Heart left ventricle (tissue), 16 donors: ENCODE measurements at regions not wholly inside any gene's neighbourhood (a gene's known extent, or its start where the extent isn't known, plus 50 kb on each side); places are given as distances from the start of the nearest gene placed in this dataset.

Experiments
- ATAC-seq, 4 donors: fragments of 200-7000 bp; cut with Tn5 transposase; one replicate each; pipeline ENCODE4 v1.9.1; 2020 to 2022; ENCODE audit warnings: moderate library complexity in 4 of 4, mild to moderate bottlenecking in 3 of 4, moderate number of reproducible peaks in 1 of 4
- DNase-seq, 5 donors: peaks; one replicate each; pipeline ENCODE4 v3.0.0-alpha.2; 2020
- H3K27ac ChIP-seq, 12 donors: fragments of 200-600 bp; sonication (generic) in 4 of 12; one replicate each; pipeline versions ENCODE4 v1.5.0 to v1.8.0; 2016 to 2022; ENCODE audit warnings: mild to moderate bottlenecking in 2 of 12
- H3K27me3 ChIP-seq, 9 donors: fragments of 200-600 bp; sonication (generic) in 2 of 9; one replicate each; pipeline versions ENCODE4 v1.5.1 to v1.8.0; 2016 to 2022; ENCODE audit warnings: mild to moderate bottlenecking in 3 of 9
- H3K36me3 ChIP-seq, 9 donors: fragments of 200-600 bp; sonication (generic) in 2 of 9; one replicate each; pipeline versions ENCODE4 v1.5.0 to v1.8.0; 2018 to 2022; ENCODE audit warnings: mild to moderate bottlenecking in 2 of 9
- H3K4me1 ChIP-seq, 12 donors: fragments of 200-600 bp; sonication (generic) in 4 of 12; one replicate each; pipeline versions ENCODE4 v1.5.0 to v1.8.0; 2016 to 2022; ENCODE audit warnings: mild to moderate bottlenecking in 3 of 12
- H3K4me3 ChIP-seq, 12 donors: fragments of 200-600 bp; sonication (generic) in 4 of 12; one replicate each; pipeline versions ENCODE4 v1.5.0 to v1.8.0; 2017 to 2022; ENCODE audit warnings: mild to moderate bottlenecking in 9 of 12, moderate library complexity in 4 of 12
- H3K9me3 ChIP-seq, 12 donors: fragments of 200-600 bp; sonication (generic) in 4 of 12; one replicate each; pipeline versions ENCODE4 v1.5.0 to v1.8.0; 2016 to 2022; ENCODE audit warnings: mild to moderate bottlenecking in 1 of 12
- CTCF ChIP-seq, 12 donors: fragments of 200-600 bp; sonication (generic) in 4 of 12; IDR thresholded peaks; one replicate each; pipeline versions ENCODE4 v1.5.0 to v1.8.0; 2018 to 2022; ENCODE audit warnings: antibody characterized with exemption in 12 of 12, mild to moderate bottlenecking in 5 of 12
- POLR2A ChIP-seq, 2 donors: fragments of 450-650 bp; IDR thresholded peaks; one replicate each; pipeline ENCODE4 v1.6.1; 2017; ENCODE audit warnings: antibody characterized with exemption in 2 of 2, mild to moderate bottlenecking in 2 of 2, moderate library complexity in 2 of 2
- WGBS, 4 donors: extraction: QIAGEN DNeasy Blood & Tissue Kit in 2 of 4; methylation state at CpG; one replicate each; pipeline versions ENCODE4 v1.1.5 to v1.1.7; 2013 to 2018; 5-methylcytosine and 5-hydroxymethylcytosine counted together
- intact Hi-C, 10 donors: fragments of 100-400 bp; cut with DNase I; formaldehyde crosslinking; loops; one replicate each; pipeline versions ENCODE4 v1.11.1 to v1.14.2; 2022
- donor health status: ischemic (EF 13 %, LVEDD 7.1; RV severe dilation, severe dysfunction).
- donor health status: healthy with polysubstance abuse.
- donor health status: DM: no; HTN: yes; CAD: no.
- donor health status: DM: no; HTN: no; CAD: no.
- donor health status: ischemic (EF 25% LVEDD 6.9; RV normal size, moderate dysfunction).
- donor health status: ischemic (EF 25% LVEDD 5.7; RV mildly dilated, moderate dysfunction).
- donor health status: healthy.
- donor health status: DM: yes; HTN: yes; CAD: no.
- donor health status: ischemic (EF 35%, LVEDD 5.7; RV mildly dilated, moderate dysfunction).
- donor health status: nonischemic (EF 11% LVEDD 7.7; RV severe dilation, severe dysfunction).
- donor health status: DM: yes; HTN: yes; CAD: no.
- donor health status: PGD.
- donor health status: ischemic (EF 29% LVEDD 5.4; RV normal size, mild dysfunction).
- donor health status: nonischemic (EF 23%, LVEDD 6.1; RV moderate dilation, normal function).

DNA sequence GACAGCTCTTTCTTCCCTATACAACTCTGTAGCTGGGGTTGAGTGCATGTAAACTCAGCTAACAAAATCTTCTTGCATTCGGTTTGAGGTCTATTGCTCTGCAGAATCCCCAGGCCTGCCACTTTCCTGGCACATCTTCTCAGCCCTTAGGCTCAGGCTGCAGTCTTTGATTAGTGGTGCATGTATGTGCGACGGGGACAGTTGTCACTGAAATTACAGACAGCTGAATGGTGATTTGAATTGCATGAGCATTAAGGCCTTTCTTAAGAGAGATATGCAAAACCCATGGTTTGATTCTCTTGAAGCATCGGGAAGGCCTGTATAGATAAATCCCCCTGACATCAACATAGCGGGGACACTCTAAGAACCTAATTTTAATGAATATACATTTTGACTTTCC lies 222.8 kb downstream of the CDH26 start:
- no peak overlapping the region for H3K27ac ChIP-seq
- H3K4me3 ChIP-seq: no peak overlapping the region
- DNase-seq (no peak), ATAC-seq (no peak)
- H3K4me1 ChIP-seq: no peaks in the 10 kb centered on the region
- intact Hi-C loops: no loop called here
- no peaks in the 10 kb centered on the region for H3K36me3 ChIP-seq
- whole genome bisulfite sequencing, 4 donors: 87 to 94% (median 89%) methylated on average over 5 of the region's 5 CpGs
- H3K9me3 ChIP-seq: peaks cover 0 to 6% (median 0%) of the 10 kb centered on the region in 12 donors
- no peaks in the 10 kb centered on the region for H3K27me3 ChIP-seq
- TF ChIP-seq CTCF (IDR thresholded peaks at IDR 0.05) (no peak), POLR2A (IDR thresholded peaks at IDR 0.05) (no peak)

- Histone ChIP-seq H3K36me3 (no peaks in the 10 kb centered on the region), H3K4me1 (no peaks in the 10 kb centered on the region), H3K9me3 (peaks cover 0 to 6% (median 0%) of the 10 kb centered on the region in 12 donors), H3K27ac (no peak overlapping the region), H3K27me3 (peaks cover 0 to 5% (median 0%) of the 10 kb centered on the region in 9 donors), H3K4me3 (no peak overlapping the region)
- intact Hi-C loops: no loop called here
- no peak for ATAC-seq
- WGBS, 4 donors: 71 to 79% (median 76%) methylated on average over 4 of the region's 4 CpGs
- no peak for DNase-seq
- no peak for TF ChIP-seq POLR2A (IDR thresholded peaks at IDR 0.05)
- TF ChIP-seq CTCF (IDR thresholded peaks at IDR 0.05): no peak
These were observed 228.2 kb downstream of the CDH26 start for GRCh38 chr20:60186412-60186811.

- H3K4me1 ChIP-seq: no peaks in the 10 kb centered on the region
- H3K9me3 ChIP-seq: peaks cover 0 to 6% (median 0%) of the 10 kb centered on the region in 12 donors
- H3K27ac ChIP-seq: no peak overlapping the region
- no peak overlapping the region for H3K4me3 ChIP-seq
- DNase-seq (no peak), ATAC-seq (no peak)
- no peaks in the 10 kb centered on the region for H3K36me3 ChIP-seq
- H3K27me3 ChIP-seq: peaks cover 0 to 5% (median 0%) of the 10 kb centered on the region in 9 donors
- intact Hi-C loops: no loop called here
- TF ChIP-seq POLR2A (IDR thresholded peaks at IDR 0.05) (no peak), CTCF (IDR thresholded peaks at IDR 0.05) (no peak)
These were observed 229.5 kb downstream of the CDH26 start for GRCh38 chr20:60187683-60188082.

- intact Hi-C loops: no loop called here
- 75 to 80% (median 78%) methylated on average over 3 of the region's 3 CpGs for WGBS, 4 donors
- H3K27me3 ChIP-seq: peaks cover 0 to 5% (median 0%) of the 10 kb centered on the region in 9 donors
- H3K4me3 ChIP-seq: no peak overlapping the region
- H3K36me3 ChIP-seq: no peaks in the 10 kb centered on the region
- H3K9me3 ChIP-seq: peaks cover 0 to 6% (median 0%) of the 10 kb centered on the region in 12 donors
- no peaks in the 10 kb centered on the region for H3K4me1 ChIP-seq
- no peak overlapping the region for H3K27ac ChIP-seq
- ATAC-seq (no peak), DNase-seq (no peak)
- no peak for TF ChIP-seq CTCF (IDR thresholded peaks at IDR 0.05)
- no peak for TF ChIP-seq POLR2A (IDR thresholded peaks at IDR 0.05)
These were observed 232.8 kb downstream of the CDH26 start for GRCh38 chr20:60191014-60191413.
